HEK293 (cell line): ENCODE measurements at regions not wholly inside any gene's neighbourhood (a gene's known extent, or its start where the extent isn't known, plus 50 kb on each side); places are given as distances from the start of the nearest gene placed in this dataset.

Experiments
- REPIN1 ChIP-seq: fragments of 450-650 bp; formaldehyde crosslinking; IDR thresholded peaks from 2 replicates; pipeline ENCODE4 v1.5.1; 2017; ENCODE audit warnings: missing biosample characterization, missing genetic modification characterization, low read depth
- ZNF274 ChIP-seq, 2 experiments: fragments of 200-500 bp in 1 of 2; fragments of 450-650 bp in 1 of 2; sonication (Bioruptor generic) in 1 of 2; formaldehyde crosslinking in 1 of 2; IDR thresholded peaks; 2 replicates each; pipeline versions ENCODE4 v1.5.1 to v1.6.1; 2014 to 2016; ENCODE audit warnings: borderline replicate concordance in 1 of 2, inconsistent platforms in 1 of 2, low read length in 1 of 2, missing biosample characterization in 1 of 2, missing genetic modification characterization in 1 of 2
- ZSCAN30 ChIP-seq: fragments of 450-650 bp; IDR thresholded peaks from 2 replicates; pipeline ENCODE4 v1.5.1; 2018; ENCODE audit warnings: missing biosample characterization, mild to moderate bottlenecking, missing genetic modification characterization, moderate library complexity
- TF ChIP-seq, protein P1 (sequence below): fragments of 450-650 bp; formaldehyde crosslinking; IDR thresholded peaks from 2 replicates; pipeline ENCODE4 v1.5.1; 2016; ENCODE audit warnings: missing biosample characterization, missing genetic modification characterization

DNA sequence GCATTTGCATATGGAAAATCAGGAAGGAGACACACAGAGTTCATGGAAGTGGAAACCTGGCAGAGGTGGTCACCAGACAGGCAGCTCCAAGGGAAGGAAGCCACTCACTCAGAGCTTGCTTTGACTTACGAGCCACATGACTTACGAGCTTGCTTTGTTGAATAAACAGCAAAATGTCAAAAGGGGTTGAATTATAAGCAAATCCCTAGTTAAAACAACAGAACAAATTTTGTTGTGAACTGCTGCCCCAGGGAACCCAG is 164.3 kb downstream of the SYK start:
- TF ChIP-seq, protein P1, sequence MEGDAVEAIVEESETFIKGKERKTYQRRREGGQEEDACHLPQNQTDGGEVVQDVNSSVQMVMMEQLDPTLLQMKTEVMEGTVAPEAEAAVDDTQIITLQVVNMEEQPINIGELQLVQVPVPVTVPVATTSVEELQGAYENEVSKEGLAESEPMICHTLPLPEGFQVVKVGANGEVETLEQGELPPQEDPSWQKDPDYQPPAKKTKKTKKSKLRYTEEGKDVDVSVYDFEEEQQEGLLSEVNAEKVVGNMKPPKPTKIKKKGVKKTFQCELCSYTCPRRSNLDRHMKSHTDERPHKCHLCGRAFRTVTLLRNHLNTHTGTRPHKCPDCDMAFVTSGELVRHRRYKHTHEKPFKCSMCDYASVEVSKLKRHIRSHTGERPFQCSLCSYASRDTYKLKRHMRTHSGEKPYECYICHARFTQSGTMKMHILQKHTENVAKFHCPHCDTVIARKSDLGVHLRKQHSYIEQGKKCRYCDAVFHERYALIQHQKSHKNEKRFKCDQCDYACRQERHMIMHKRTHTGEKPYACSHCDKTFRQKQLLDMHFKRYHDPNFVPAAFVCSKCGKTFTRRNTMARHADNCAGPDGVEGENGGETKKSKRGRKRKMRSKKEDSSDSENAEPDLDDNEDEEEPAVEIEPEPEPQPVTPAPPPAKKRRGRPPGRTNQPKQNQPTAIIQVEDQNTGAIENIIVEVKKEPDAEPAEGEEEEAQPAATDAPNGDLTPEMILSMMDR (tag by site-specific recombination), result no peak
- no peak for TF ChIP-seq ZNF274 (IDR thresholded peaks at IDR 0.05; ENCODE audit: low read length)
- TF ChIP-seq ZNF274 (tag by site-specific recombination; IDR thresholded peaks at IDR 0.05; ENCODE audit: borderline replicate concordance), result no peak
- no peak for TF ChIP-seq REPIN1
- no peak for TF ChIP-seq ZSCAN30 (tag by site-specific recombination)
